DMS153 (cell line): ENCODE measurements at regions not wholly inside any gene's neighbourhood (a gene's known extent, or its start where the extent isn't known, plus 50 kb on each side); places are given as distances from the start of the nearest gene placed in this dataset.
"Not testable (repeated sequence)": the region's sequence is repeated elsewhere in the genome, so short reads cannot be mapped to it uniquely, and the experiment has no call there.

Experiments
- DNase-seq: peaks from one replicate; lab custom pipeline; 2025; lab: John Stamatoyannopoulos, UW

DNA sequence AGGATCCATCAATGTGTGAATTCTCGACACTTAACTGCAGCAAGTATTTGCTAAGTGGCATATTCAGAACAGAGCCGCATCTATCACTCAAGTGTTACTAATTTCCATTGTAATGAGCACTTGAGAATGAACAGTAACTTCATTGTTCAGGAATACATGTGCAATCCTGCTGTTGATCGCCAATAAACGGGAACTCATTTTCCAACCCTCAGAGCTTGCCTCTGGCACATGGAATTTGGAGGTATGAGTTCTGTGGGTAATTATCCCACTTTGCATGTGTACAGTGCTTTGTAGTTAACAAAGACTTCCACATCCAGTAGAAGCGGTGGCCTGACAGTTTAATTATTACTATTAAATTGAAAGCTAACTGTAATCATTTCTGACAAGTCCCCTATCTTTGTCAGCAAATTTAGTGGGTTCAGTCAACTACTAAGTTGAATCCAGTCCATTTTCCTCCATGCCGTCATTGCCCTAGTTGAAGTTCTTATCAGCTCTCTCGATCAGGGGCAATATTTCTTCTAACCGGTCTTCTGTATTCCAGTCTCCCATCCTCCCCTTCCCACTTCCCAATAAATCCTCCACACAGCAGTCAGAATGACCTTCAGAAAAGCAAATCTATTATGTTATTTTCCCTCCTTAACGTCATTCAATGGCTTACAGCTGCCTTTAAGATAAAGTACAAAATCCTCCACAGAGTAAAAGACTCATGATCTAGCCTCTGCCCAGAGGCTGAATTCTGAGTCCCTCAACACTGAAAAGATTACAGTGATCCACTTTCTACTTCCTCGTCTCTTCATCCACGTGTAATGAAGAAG lies 62.4 kb upstream of the GBA3 start:
- DNase-seq: not testable (repeated sequence)

DNA sequence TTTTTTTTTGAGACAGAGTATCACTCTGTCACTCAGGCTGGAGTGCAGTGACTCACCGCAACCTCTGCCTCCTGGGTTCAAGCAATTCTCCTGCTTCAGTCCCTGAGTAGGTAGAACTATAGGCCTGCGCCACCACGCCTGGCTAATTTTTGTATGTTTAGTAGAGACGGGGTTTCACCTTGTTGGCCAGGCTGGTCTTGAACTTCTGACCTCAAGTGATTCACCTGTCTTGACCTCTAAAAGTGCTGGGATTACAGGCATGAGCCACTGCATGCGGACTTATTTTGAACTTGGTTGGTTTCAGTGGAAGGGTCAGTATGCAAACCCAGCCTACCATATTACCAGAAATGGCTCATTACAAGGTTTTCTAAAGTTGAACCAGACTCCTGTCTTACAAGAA lies 61.6 kb upstream of the GBA3 start:
- not testable (repeated sequence) for DNase-seq

DNA sequence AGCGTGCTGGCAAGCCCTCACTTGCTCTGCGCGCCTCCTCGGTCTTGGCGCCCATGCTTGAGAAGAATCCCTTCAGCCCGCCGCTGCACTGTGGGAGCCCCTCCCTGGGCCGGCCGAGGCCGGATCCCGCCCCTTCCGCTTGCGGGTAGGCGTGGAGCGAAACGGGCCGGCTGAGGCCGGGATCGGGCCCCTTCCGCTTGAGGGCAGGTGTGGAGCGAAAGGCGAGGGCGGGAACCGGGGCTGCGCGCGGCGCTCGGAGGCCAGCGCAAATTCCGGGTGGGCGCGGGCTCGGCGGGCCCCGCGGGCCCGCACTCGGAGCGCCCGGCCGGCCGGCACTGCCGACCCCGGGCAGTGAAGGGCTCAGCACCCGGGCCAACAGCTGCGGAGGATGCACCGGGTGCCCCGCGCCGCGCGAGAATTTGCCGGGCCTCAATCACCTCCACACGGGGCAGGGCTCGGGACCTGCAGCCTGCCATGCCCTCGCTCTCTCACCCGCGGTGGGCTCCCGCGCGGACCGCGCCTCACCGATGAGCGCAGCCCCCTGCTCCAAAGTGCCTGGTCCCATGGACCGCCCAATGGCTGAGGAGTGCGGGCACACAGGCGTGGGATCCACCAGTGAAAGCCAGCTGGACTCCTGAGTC lies 58.1 kb upstream of the GBA3 start:
- DNase-seq: no peak

DNA sequence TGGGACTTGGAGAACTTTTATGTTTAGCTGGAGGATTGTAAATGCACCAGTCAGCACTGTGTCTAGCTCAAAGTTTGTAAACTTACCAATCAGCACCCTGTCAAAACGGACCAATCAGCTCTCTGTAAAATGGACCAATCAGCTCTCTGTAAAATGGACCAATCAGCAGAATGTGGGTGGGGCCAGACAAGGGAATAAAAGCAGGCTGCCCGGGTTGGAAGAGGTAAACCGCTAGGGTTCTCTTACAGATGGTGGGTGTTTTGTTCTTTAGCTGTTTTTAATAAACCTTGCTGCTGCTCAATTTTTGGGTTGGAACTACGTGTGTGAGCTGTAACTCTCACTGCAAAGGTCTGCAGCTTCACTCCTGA lies 57.6 kb upstream of the GBA3 start:
- DNase-seq: not testable (repeated sequence)

DNA sequence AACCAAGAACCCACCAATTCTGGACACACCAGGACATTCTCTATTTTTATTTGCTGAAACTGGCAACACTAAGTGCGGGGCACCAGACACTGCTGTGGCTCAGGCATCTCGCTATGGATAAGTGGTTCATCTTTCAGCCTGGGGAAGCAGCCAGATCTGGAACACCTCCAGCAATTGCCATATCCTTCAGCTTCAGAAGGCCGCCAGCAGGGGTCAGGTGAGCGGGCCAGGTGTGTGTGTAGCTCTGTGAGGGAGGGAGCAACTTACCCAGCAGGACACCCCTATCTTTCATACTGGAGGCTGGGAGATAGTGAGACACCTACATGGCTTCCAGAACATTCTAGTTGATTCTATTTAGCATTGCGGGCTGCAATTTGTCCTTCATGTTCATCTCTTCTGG lies 57.0 kb upstream of the GBA3 start:
- DNase-seq: no peak

DNA sequence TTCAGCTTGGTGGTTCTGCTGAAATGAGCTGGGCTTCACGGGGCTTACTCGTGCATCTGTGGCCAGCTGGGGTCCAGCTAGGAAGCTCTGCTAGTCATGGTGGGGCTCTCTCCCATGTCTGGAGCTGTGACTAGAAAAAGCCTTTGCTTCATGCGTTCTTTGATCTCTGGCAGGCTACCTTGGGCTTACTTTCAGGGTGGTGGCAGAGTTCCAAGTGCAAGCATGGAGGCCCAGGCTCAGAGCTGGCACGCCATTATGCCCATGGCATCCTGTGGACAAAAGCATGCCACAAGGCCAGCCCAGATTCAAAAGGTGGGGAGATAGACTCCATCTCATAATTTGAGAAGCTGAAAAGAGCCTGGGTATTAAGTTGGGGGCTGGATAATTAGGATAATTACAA lies 55.4 kb upstream of the GBA3 start:
- DNase-seq: no peak
